ENCODE measurements at regions not wholly inside any gene's neighbourhood (a gene's known extent, or its start where the extent isn't known, plus 50 kb on each side); places are given as distances from the start of the nearest gene placed in this dataset.
"Not testable (repeated sequence)": the region's sequence is repeated elsewhere in the genome, so short reads cannot be mapped to it uniquely, and the experiment has no call there.

DNA sequence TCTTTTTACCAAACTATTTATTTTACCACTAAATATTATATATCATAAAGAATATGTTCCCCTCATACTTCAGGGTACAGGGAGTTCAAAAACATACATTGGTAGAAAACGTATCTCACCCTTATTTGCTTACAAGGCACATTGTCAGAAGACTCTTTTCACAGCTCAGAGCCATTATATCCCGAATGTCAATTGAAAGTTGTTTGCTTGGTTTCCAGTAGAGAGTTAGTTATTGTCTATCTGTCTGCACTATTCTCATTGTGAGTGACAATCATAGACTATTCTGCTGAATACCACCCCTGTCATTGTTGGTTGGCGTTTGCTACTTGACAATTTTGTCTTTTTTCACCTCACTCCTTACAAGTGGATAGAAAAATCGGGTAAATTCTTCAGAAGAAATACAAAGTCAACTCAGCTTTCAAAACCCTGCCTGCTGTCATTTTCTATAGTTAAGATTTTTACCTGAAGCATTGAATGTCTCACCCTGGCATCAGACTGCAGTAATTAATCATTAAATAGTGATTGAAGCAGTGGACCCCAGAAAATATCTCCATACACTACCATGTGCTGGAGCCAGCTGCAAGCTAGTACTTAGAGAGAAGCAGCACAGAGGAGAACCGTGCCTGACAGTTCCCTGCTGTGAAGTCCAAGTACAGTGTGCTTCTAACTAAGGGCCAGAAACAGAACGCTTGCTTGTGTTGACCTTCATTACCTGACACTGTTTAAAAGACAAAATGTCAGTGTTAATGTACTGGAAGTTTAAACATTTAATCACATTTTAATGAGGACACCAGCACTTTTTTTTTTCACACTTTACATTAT, 510.6 kb downstream of the RERGL start:
- no peaks in the 10 kb centered on the region for H3K9me3 ChIP-seq
- no peak overlapping the region for H3K4me3 ChIP-seq
- ChIA-PET CTCF (interaction anchor here (0.5 to 1.2 kb wide), 2 partner anchors 41 to 384 kb away, joined by 3 to 4 read pairs; no protein-coding TSS in a partner anchor), POLR2A (no interaction called here)
- WGBS (ENCODE audit: missing lambda C conversion rate) = 22% methylated on average over 6 of the region's 6 CpGs
- ATAC-seq (peak in 1 of 2 experiments; percentile 66; a peak in 3 of 6 replicates), DNase-seq (ENCODE audit: low read depth in 1 of 2, low spot score in 1 of 2) (peak in 1 of 2 experiments; percentile 4), FAIRE-seq (no peak)
- TF ChIP-seq MAFK (IDR thresholded peaks at IDR 0.05; ENCODE audit: partially characterized antibody) (peak; percentile 69), MYC (IDR thresholded peaks at IDR 0.05; ENCODE audit: borderline replicate concordance, low read length) (no peak)
- no peak overlapping the region for H3K27ac ChIP-seq
- H3K4me2 ChIP-seq = peak overlapping the region; percentile 27; the same call in 1 of the 3 replicates
- H3K4me1 ChIP-seq = no peaks in the 10 kb centered on the region; the same call in 2 of the 3 replicates

DNA sequence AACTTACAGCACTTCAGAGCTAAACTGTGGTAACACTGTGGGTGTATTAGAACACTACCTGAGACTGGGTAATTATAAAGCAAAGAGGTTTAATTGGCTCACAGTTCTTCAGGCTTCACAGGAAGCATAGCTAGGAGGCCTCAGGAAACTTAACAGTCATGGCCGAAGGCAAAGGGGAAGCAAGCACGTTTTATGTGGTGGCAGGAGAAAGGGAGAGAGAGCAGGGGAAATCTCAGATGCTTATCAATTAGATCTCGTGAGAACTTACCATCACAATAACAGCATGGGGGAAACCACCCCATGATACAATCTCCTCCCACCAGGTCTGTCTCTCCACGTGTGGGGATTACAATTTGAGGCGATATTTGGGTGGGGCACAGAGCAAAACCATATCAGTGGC, 512.6 kb downstream of the RERGL start:
- no peak for DNase-seq (ENCODE audit: low read depth in 1 of 2, low spot score in 1 of 2)
- ChIA-PET CTCF (no interaction called here), POLR2A (no interaction called here)
- H3K4me1 ChIP-seq = no peaks in the 10 kb centered on the region; the same call in 2 of the 3 replicates
- TF ChIP-seq RNF2 (IDR thresholded peaks at IDR 0.05; ENCODE audit: borderline replicate concordance, low read depth) = no peak
- no peak for TF ChIP-seq EHMT2 (IDR thresholded peaks at IDR 0.05; ENCODE audit: low read depth)
- no peak for TF ChIP-seq HOXA7 (CRISPR knock-in tag; IDR thresholded peaks at IDR 0.05)
- no peak for TF ChIP-seq RFX5 (IDR thresholded peaks at IDR 0.05)
- no peak for TF ChIP-seq HEYL (CRISPR knock-in tag; IDR thresholded peaks at IDR 0.05)
- TF ChIP-seq SREBF2 (IDR thresholded peaks at IDR 0.05) = no peak
- TF ChIP-seq HOXB5 (CRISPR knock-in tag; IDR thresholded peaks at IDR 0.05) = no peak
- no peak for TF ChIP-seq PHF8 (IDR thresholded peaks at IDR 0.05; ENCODE audit: borderline replicate concordance, low read depth)
- TF ChIP-seq HOXB13 (CRISPR knock-in tag; IDR thresholded peaks at IDR 0.05; ENCODE audit: low read depth) = no peak
- no peak for ATAC-seq
- H3K27ac ChIP-seq = no peak overlapping the region
- no peaks in the 10 kb centered on the region for H3K9me3 ChIP-seq
- no peak for FAIRE-seq
- 73% methylated on average over 5 of the region's 5 CpGs for WGBS (ENCODE audit: missing lambda C conversion rate)
- no peak overlapping the region for H3K4me2 ChIP-seq
- no peak overlapping the region for H3K4me3 ChIP-seq

DNA sequence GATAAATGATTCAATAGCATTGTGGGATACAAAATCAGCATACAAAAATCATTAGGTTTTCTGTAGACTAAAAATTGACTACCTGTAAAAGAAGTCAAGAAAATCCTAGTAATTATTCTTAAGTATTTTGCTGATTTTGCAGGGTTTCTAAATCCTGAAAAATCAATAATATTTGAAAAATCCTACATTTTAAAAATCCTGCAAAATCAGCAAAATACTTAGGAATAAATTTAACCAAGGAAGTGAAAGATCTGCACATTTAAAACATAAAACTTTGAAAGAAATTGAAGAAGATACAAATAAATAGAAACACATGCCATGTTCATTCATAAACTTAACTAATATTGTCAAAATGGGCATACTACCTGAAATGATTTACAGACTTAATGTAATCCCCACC, 517.7 kb downstream of the RERGL start:
- Histone ChIP-seq H3K9me3 (no peaks in the 10 kb centered on the region), H3K4me1 (no peaks in the 10 kb centered on the region; the same call in 2 of the 3 replicates), H3K4me2 (no peak overlapping the region), H3K4me3 (no peak overlapping the region), H3K27ac (no peak overlapping the region)
- POLR2A ChIA-PET = no interaction called here
- FAIRE-seq = no peak
- ATAC-seq = no peak
- TF ChIP-seq MAFK (IDR thresholded peaks at IDR 0.05; ENCODE audit: partially characterized antibody) = peak; percentile 87
- no peak for TF ChIP-seq RFX5 (IDR thresholded peaks at IDR 0.05)
- CTCF ChIA-PET = no interaction called here
- no peak for DNase-seq (ENCODE audit: low read depth in 1 of 2, low spot score in 1 of 2)

DNA sequence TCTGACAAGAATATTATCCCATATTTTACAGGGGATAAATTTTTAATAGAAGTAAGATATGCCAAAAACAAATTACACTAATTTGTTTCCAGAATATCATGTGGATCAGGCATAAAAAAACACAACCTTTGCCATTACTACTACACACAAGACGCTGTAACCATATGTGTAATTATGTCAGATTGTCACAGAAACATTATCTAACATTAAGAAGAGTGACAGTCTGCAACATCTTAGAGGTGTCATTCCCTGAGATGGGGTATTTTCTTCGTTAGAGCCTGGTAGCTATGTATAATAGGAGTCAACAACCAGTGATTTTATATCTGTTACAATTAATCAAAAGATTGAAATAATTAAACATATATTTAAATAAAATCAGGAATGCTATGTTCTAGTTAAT, 518.9 kb downstream of the RERGL start:
- DNase-seq (ENCODE audit: low read depth in 1 of 2, low spot score in 1 of 2) (no peak), FAIRE-seq (peak; percentile 46), ATAC-seq (no peak)
- no peak overlapping the region for H3K27ac ChIP-seq
- no peaks in the 10 kb centered on the region for H3K9me3 ChIP-seq
- no peaks in the 10 kb centered on the region; the same call in 2 of the 3 replicates for H3K4me1 ChIP-seq
- no peak overlapping the region for H3K4me3 ChIP-seq
- CTCF ChIA-PET = no interaction called here
- H3K4me2 ChIP-seq = no peak overlapping the region
- POLR2A ChIA-PET = no interaction called here
- WGBS (ENCODE audit: missing lambda C conversion rate) = 13% methylated on average over 2 of the region's 2 CpGs
- TF ChIP-seq FOXS1 (CRISPR knock-in tag; IDR thresholded peaks at IDR 0.05) = no peak
- no peak for TF ChIP-seq ESRRA (IDR thresholded peaks at IDR 0.05; ENCODE audit: borderline replicate concordance, low read length)
- TF ChIP-seq PHF8 (IDR thresholded peaks at IDR 0.05; ENCODE audit: borderline replicate concordance, low read depth) = no peak
- TF ChIP-seq FOSB (CRISPR knock-in tag; IDR thresholded peaks at IDR 0.05) = no peak
- no peak for TF ChIP-seq MYC (IDR thresholded peaks at IDR 0.05; ENCODE audit: borderline replicate concordance, low read length)
- no peak for TF ChIP-seq BHLHE40 (IDR thresholded peaks at IDR 0.05; ENCODE audit: low read depth, low read length)
- no peak for TF ChIP-seq ZNF302 (CRISPR knock-in tag; IDR thresholded peaks at IDR 0.05)
- no peak for TF ChIP-seq HEYL (CRISPR knock-in tag; IDR thresholded peaks at IDR 0.05)
- no peak for TF ChIP-seq HOXB5 (CRISPR knock-in tag; IDR thresholded peaks at IDR 0.05)
- TF ChIP-seq EHF (CRISPR knock-in tag; IDR thresholded peaks at IDR 0.05) = no peak
- TF ChIP-seq, protein P1, sequence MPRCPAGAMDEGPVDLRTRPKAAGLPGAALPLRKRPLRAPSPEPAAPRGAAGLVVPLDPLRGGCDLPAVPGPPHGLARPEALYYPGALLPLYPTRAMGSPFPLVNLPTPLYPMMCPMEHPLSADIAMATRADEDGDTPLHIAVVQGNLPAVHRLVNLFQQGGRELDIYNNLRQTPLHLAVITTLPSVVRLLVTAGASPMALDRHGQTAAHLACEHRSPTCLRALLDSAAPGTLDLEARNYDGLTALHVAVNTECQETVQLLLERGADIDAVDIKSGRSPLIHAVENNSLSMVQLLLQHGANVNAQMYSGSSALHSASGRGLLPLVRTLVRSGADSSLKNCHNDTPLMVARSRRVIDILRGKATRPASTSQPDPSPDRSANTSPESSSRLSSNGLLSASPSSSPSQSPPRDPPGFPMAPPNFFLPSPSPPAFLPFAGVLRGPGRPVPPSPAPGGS (IDR thresholded peaks at IDR 0.05) = no peak

DNA sequence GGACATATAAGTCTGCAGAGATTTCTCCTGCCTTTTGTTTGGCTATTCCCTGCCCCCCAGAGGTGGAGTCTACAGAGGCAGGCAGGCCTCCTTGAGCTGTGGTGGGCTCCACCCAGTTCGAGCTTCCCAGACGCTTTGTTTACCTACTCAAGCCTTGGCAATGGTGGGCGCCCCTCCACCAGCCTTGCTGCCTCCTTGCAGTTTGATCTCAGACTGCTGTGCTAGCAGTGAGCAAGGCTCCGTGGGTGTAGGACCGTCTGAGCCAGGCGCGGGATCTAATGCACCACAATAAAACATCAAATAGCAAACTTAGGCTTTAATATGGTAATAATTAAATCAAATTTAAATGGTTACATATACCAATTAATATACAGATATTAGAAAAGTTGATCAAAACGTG, 525.4 kb downstream of the RERGL start:
- H3K9me3 ChIP-seq; H3K27ac ChIP-seq; CTCF ChIA-PET; FAIRE-seq; ATAC-seq; H3K4me1 ChIP-seq; DNase-seq (ENCODE audit: low read depth in 1 of 2, low spot score in 1 of 2); POLR2A ChIA-PET; H3K4me3 ChIP-seq; H3K4me2 ChIP-seq: not testable (repeated sequence)
- WGBS (ENCODE audit: missing lambda C conversion rate) = 52% methylated on average over 8 of the region's 8 CpGs
